ENCODE measurements at regions not wholly inside any gene's neighbourhood (a gene's known extent, or its start where the extent isn't known, plus 50 kb on each side); places are given as distances from the start of the nearest gene placed in this dataset.

- DNase-seq (ENCODE audit: low spot score): no peak
Observed at GRCh38 chr5:73374520-73375190, 73.9 kb downstream of the FOXD1 start.

- no peak for DNase-seq (ENCODE audit: low spot score)
Observed at GRCh38 chr5:73373814-73374510, 74.6 kb downstream of the FOXD1 start.

GRCh38 chr5:73370640-73371583 lies 77.7 kb downstream of the FOXD1 start:
- DNase-seq (ENCODE audit: low spot score): no peak

- DNase-seq (ENCODE audit: low spot score): no peak
Observed at GRCh38 chr5:73370095-73370494, 78.5 kb downstream of the FOXD1 start.

- no peak for DNase-seq (ENCODE audit: low spot score)
Observed at GRCh38 chr5:73369278-73369677, 79.3 kb downstream of the FOXD1 start.

GRCh38 chr5:73367650-73368049 lies 80.9 kb downstream of the FOXD1 start:
- no peak for DNase-seq (ENCODE audit: low spot score)

- DNase-seq (ENCODE audit: low spot score): no peak
Observed at GRCh38 chr5:73365990-73366667, 82.4 kb downstream of the FOXD1 start.

- no peak for DNase-seq (ENCODE audit: low spot score)
Observed at GRCh38 chr5:73365301-73365853, 83.2 kb downstream of the FOXD1 start.

GRCh38 chr5:73363911-73364730 lies 84.5 kb downstream of the FOXD1 start:
- DNase-seq (ENCODE audit: low spot score): no peak

- DNase-seq (ENCODE audit: low spot score): no peak
Observed at GRCh38 chr5:73359395-73359794, 89.2 kb downstream of the FOXD1 start.

- no peak for DNase-seq (ENCODE audit: low spot score)
Observed at GRCh38 chr5:73358366-73358765, 90.2 kb downstream of the FOXD1 start.

GRCh38 chr5:73357576-73357975 lies 91.0 kb downstream of the FOXD1 start:
- no peak for DNase-seq (ENCODE audit: low spot score)

- DNase-seq (ENCODE audit: low spot score): no peak
Observed at GRCh38 chr5:73355108-73355507, 93.5 kb downstream of the FOXD1 start.

- DNase-seq (ENCODE audit: low spot score): no peak
Observed at GRCh38 chr5:73354406-73354805, 94.2 kb downstream of the FOXD1 start.

GRCh38 chr5:73352649-73353230 lies 95.8 kb downstream of the FOXD1 start:
- DNase-seq (ENCODE audit: low spot score): no peak

- no peak for DNase-seq (ENCODE audit: low spot score)
Observed at GRCh38 chr5:73352243-73352642, 96.3 kb downstream of the FOXD1 start.

GRCh38 chr5:73351593-73351992 lies 97.0 kb downstream of the FOXD1 start:
- no peak for DNase-seq (ENCODE audit: low spot score)

GRCh38 chr5:73346878-73347408 lies 101.6 kb downstream of the FOXD1 start:
- DNase-seq (ENCODE audit: low spot score): no peak

GRCh38 chr5:73344835-73345234 lies 103.7 kb downstream of the FOXD1 start:
- no peak for DNase-seq (ENCODE audit: low spot score)

- no peak for DNase-seq (ENCODE audit: low spot score)
Observed at GRCh38 chr5:73339711-73340110, 108.9 kb downstream of the FOXD1 start.
